ENCODE measurements at regions not wholly inside any gene's neighbourhood (a gene's known extent, or its start where the extent isn't known, plus 50 kb on each side); places are given as distances from the start of the nearest gene placed in this dataset.
"Not testable (repeated sequence)": the region's sequence is repeated elsewhere in the genome, so short reads cannot be mapped to it uniquely, and the experiment has no call there.

DNA sequence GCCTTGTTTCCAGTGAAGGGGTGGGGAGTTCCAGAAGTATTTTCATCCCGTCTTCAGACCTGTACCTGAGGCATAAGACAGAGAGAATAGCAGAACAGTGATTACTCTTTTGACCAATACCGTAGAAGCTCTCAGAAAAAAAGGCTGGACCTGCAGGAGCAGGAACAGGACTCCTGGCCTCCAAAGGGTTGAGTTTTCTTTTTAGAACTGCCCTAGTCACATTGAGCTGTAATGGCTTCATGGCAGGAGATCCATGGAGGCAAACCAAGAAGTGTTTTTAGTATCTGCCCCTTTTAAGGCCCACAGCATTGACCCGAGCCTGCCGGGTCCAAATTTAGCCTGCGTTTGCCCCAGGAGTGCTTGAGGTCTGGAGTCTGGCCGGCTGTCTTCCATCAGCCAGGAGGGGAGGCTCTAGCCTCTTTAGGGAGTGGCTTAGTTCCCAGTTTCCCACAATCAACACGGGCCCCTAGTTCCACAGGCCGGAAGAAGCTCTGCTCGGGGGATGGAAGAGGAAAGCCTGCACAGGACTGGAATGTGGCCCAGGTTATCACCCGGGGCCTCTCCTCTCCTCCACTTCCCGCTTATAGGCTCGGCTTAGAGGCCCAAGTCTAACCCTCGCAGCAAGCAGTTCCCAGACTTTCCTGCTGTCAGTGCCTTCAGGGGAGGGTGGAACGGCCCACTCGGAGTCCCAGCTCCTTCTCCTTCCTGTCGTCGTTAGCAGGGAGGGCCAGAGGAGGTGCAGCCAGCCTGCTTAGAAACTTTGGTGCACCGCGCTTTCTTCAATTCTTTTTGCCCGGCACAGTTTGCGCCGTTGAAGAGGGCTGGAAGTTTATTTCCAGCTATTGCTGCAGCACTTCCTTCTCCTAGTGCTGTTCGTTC, 80.7 kb downstream of the C9orf152 start:
- no peak for DNase-seq

DNA sequence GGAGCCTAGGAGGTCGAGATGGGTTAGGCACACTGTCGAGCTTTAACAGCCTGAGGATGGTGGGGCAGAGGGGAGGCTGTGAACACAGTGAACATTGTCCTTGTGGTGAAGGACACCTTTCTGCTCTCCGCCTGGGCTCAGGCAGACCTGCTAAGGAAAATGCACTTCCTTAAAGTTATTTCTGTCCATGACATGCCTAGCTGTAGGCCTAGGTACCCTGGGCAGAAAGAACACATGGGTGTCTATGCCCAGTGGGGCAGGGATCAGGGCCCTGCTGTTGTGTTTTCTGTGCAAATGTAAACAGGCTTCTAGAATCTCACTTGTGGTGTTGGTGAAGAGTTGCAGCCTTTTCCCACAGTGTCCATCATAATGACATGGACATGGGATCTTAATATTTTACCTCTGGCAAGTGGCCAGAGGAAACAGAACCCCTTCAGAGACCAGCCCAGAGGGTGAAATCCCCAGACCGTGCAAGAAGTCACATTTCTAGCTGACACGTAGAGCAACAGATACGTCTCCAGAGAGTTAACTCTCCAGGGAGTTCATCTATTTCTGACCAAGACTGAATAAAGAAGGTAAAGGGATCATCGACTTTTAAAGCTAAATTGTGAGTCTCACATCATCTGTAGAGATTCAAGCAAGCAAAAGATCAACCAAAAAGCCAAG, 79.2 kb downstream of the C9orf152 start:
- no peak for DNase-seq

GRCh38 chr9:110129425-110129824, 78.5 kb downstream of the C9orf152 start:
- no peak for DNase-seq

GRCh38 chr9:110130211-110130610, 77.7 kb downstream of the C9orf152 start:
- DNase-seq = no peak

DNA sequence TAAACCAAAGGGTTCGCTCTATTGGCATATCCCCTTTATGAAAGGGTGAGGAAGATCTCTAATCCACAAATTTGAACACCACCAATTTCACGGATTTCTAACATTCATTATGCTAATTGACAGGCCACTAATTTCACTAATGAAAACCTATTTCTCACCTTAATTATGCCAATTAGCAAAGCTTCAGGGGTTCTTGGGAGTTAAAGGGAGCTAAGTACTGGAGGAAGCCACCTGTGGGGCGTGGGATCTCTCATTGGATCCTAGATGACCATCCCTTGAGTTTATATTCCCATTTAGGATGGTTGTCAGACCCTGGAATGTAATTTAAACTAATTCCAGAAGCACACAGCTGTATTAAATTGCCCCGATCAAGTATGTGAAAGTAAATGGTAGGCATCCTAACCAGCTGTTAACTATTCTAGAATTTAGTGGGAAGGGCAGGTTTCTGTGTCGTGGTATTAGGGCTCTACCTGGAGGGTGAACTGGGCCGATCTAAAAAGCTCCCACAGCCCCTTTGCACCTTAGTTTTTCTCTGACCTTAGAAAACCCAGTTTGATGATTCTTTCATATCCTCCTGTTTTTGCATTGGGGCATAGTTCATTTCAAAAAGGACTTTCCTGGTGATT, 77.1 kb downstream of the C9orf152 start:
- DNase-seq = no peak

DNA sequence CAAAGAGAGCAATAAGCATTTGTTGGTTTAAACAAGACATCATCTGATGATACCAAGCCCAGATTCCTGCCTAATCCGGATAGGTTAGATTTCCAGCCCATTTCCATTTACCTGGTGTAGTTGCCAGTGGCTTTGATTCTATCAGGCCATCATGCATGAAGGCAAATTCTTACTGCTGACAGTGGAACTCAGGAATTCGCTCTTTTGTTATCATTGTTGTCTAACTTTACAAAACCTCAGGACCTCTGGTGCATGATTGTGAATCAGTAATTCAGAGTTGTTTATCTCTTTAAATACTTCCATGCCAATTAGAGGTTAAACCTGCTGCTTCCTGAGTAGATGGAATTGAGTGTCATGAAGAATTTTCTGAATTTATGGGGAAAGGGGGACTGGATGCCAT, 76.5 kb downstream of the C9orf152 start:
- no peak for DNase-seq

DNA sequence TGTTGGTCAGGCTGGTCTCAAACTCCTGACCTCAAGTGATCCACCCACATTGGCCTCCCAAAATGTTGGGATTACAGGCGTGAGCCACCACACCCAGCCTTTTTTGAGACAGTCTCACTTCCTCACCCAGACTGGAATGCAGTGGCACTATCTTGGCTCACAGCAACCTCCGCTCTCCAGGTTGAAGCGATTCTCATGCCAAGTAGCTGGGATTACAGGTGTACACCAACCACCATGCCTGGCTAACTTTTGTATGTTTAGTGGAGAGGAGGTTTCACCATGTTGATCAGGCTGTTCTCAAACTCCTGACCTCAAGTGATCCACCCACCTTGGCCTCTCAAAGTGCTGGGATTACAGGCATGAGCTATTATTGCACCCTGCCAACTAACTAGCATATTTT, 75.4 kb downstream of the C9orf152 start:
- not testable (repeated sequence) for DNase-seq

DNA sequence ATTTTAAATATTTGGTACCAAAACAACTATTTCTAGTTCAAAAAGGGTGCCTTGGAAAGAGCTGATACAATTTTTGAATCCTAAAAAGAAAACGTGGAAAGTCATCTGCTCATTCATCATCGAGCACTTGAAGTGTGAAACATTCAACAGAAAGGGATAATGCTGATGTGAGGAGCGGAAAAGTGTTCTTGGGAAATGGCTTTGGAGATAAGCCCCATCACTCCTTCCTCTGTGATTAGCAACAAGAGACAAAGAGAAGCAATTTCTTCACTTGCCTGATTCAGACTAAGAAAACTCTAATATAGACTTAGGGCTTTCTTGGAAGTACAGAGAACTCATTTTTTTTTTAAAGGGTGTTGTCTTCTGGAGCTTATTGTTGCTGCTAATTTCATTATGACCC, 74.9 kb downstream of the C9orf152 start:
- no peak for DNase-seq

DNA sequence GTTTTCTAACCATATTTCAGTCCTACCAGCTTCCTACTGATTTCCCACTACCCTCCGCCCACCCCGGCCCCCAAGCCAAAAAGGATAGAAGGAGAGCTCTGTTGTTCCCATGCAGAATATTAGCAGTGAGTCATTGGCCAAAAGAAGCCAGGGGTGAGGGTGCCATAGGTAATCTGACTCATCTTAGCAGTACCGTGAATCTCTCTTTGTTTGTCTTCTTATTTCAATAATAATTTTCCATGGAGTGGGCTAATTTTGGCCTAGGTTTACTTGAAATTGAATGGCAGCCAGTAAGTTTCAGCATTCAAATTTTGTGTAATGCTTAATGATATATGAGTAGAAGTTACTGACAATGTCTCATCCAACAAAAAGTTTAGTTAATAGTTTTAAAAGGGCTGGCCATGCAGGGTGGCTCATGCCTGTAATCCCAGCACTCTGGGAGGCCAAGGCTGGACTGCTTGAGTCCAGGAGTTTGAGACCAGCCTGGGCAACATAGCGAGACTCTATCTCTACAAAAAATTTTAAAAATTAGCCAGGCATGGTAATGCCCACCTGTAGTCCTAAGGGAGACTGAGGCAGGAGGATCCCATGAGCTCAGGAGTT, 74.2 kb downstream of the C9orf152 start:
- DNase-seq = no peak

- no peak for DNase-seq
These were observed 72.1 kb downstream of the C9orf152 start for GRCh38 chr9:110135846-110136245.

DNA sequence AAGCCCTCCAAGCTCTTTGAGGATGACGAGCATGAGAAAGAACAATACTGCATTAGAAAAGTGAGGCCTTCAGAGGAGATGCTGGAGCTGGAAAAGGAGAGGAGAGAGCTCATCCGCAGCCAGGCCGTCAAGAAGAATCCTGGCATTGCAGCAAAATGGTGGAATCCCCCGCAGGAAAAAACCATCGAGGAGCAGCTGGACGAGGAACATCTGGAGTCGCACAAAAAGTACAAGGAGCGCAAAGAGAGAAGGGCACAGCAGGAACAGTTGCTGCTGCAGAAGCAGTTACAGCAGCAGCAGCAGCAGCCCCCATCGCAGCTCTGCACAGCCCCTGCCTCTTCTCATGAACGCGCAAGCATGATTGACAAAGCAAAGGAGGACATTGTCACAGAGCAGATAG, 71.2 kb downstream of the C9orf152 start:
- DNase-seq = no peak

- no peak for DNase-seq
These were observed 67.7 kb downstream of the C9orf152 start for GRCh38 chr9:110140276-110140675.

- no peak for DNase-seq
These were observed 66.6 kb downstream of the C9orf152 start for GRCh38 chr9:110141227-110141793.

GRCh38 chr9:110142253-110142652, 65.7 kb downstream of the C9orf152 start:
- DNase-seq = no peak

GRCh38 chr9:110142868-110143481, 65.0 kb downstream of the C9orf152 start:
- DNase-seq = peak; percentile 15 to 56

DNA sequence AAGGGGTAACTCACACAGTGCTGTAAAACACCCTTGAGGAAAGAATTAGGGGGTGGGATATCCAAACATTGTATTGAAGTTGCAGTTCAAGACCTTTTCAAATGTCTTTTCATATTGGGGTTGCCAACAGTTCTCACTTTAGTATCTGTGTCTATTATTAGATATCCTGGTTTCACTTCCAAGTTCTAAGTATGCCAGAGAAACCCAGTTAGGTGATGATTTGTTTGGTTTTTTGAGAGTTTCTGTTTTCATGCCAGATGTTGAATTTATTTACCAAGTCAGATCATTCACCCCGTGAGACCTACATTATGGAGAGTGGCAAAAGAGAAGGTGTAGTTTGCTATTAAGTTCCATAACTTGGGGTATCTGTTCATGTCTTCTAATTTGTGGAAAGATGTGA, 64.5 kb downstream of the C9orf152 start:
- DNase-seq = no peak

DNA sequence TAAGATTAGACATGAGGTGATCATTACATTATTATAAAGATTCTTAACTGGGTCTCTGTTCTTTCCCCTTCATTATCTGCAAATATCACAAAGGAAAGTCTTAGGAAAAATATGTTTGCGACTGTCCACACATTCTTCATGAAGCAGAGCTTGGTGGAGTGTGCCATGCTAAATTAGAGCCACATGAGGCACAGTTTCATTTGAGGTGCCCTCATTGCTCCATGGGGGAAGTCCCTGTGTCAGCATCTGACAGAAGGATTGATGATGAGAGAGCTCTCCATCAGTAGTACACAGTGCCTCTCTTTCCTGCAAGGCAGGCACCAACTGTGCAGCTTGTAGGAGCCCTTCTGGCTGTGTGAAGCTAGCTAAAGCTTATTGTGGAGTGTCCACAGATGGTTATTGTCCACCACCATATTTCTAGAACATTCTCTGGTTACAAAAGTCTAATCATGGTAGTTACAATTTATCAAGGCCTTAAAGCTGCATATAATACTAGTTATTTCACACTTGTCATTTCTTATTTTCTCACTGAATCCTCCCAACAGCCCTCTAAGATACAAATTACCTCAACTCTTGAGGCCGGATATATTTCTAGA, 63.9 kb downstream of the C9orf152 start:
- DNase-seq = no peak

DNA sequence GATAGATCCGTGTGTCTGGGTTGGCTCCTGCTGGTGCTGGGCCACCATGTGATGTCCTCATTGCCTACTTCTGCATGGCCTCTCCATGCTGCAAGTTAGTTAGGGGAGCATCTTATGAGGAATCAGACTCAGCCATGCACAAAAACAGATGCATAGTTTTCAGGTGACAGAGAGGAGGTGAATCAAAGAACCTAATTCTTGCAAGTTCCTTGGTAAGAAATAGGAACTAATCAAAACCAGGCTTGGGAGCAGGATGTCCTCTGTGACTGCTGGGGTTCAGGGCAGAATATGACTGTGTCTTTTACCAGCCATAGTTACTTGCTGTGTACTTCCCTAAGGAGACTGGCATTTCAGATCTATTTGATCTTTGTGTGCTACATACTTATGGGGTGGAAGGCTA, 61.6 kb downstream of the C9orf152 start:
- DNase-seq = no peak

DNA sequence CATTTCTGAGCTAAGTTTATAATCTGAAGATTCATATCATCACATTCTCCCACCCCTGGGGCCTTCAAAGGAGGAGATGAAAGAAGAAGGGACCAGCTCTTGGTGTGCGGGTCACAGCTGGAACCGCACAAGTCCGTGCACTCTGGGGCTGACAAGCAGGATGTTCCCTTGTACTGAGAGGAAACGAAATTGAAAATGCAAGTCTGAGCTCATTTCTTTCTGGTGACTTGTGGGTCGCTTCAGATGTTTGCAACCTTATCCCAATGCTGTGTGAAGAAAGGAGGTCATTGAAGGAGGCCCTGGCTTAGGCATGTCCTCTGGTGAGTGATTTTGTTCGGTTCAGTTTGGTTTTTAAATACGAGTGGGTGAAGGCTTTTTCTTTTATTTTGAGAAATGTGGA, 59.6 kb downstream of the C9orf152 start:
- no peak for DNase-seq

GRCh38 chr9:110148891-110149290, 59.1 kb downstream of the C9orf152 start:
- DNase-seq = no peak
